Keratinocyte (primary cell): ENCODE measurements at regions not wholly inside any gene's neighbourhood (a gene's known extent, or its start where the extent isn't known, plus 50 kb on each side); places are given as distances from the start of the nearest gene placed in this dataset.

ENCODE experiments used
- DNase-seq: peaks from one replicate; pipeline ENCODE4 v3.0.0-alpha.2; 2011; ENCODE audit warnings: low read depth, missing footprints, low spot score
- FAIRE-seq: peaks from 2 replicates; lab custom pipeline; 2011; peaks lifted over from hg19 to GRCh38; lab: Jason Lieb, UNC
- H2AFZ ChIP-seq: 2 replicates; pipeline ENCODE4 v1.6.0; 2012; ENCODE audit warnings: low read length, control low read depth, inconsistent platforms; ENCODE audit not compliant: control insufficient read depth
- H3K27ac ChIP-seq: 2 replicates; pipeline ENCODE4 v1.5.1; 2011; ENCODE audit warnings: low read length; ENCODE audit not compliant: control insufficient read depth, insufficient read depth
- H3K27me3 ChIP-seq: 3 replicates; pipeline ENCODE4 v1.6.0; 2011; ENCODE audit warnings: low read length; ENCODE audit not compliant: control insufficient read depth, insufficient read depth; ENCODE audit errors: extremely low read depth
- H3K36me3 ChIP-seq, 2 experiments: 2 replicates in 1 of 2; 3 replicates in 1 of 2; pipeline ENCODE4 v1.5.1; 2011; ENCODE audit warnings: low read length in 2 of 2, mild to moderate bottlenecking in 1 of 2; ENCODE audit not compliant: control insufficient read depth in 2 of 2, insufficient read depth in 2 of 2; ENCODE audit errors: extremely low read depth in 1 of 2
- H3K4me1 ChIP-seq: 3 replicates; pipeline ENCODE4 v1.5.1; 2011; ENCODE audit warnings: low read length; ENCODE audit not compliant: control insufficient read depth, insufficient read depth; ENCODE audit errors: extremely low read depth
- H3K4me2 ChIP-seq: 3 replicates; pipeline ENCODE4 v1.6.0; 2011; ENCODE audit warnings: low read depth, low read length; ENCODE audit not compliant: control insufficient read depth, insufficient read depth; ENCODE audit errors: extremely low read depth
- H3K4me3 ChIP-seq, 3 experiments: fragments of 200-600 bp in 1 of 3; sonication (generic) in 1 of 3; 2 replicates in 2 of 3; 3 replicates in 1 of 3; pipeline ENCODE4 v1.5.1; 2011 to 2016; ENCODE audit warnings: low read length in 3 of 3, mild to moderate bottlenecking in 3 of 3, control low read depth in 2 of 3, inconsistent platforms in 1 of 3, low read depth in 1 of 3, mixed read lengths in 1 of 3, mixed run types in 1 of 3, moderate library complexity in 1 of 3; ENCODE audit not compliant: control insufficient read depth in 2 of 3, insufficient read depth in 2 of 3; ENCODE audit errors: extremely low read depth in 1 of 3
- H3K79me2 ChIP-seq: 2 replicates; pipeline ENCODE4 v1.6.0; 2012; ENCODE audit warnings: low read length; ENCODE audit not compliant: control insufficient read depth, insufficient read depth
- H3K9ac ChIP-seq: 3 replicates; pipeline ENCODE4 v1.6.0; 2011; ENCODE audit warnings: low read length; ENCODE audit not compliant: control insufficient read depth, insufficient read depth; ENCODE audit errors: extremely low read depth
- H3K9me1 ChIP-seq: 3 replicates; pipeline ENCODE4 v1.6.0; 2011; ENCODE audit warnings: low read length; ENCODE audit not compliant: control insufficient read depth, insufficient read depth; ENCODE audit errors: extremely low read depth
- H3K9me3 ChIP-seq: 2 replicates; pipeline ENCODE4 v1.5.1; 2012; ENCODE audit warnings: low read depth, low read length; ENCODE audit not compliant: control insufficient read depth
- H4K20me1 ChIP-seq: 3 replicates; pipeline ENCODE4 v1.6.0; 2011; ENCODE audit warnings: low read length; ENCODE audit not compliant: control insufficient read depth, insufficient read depth; ENCODE audit errors: extremely low read depth
- CTCF ChIP-seq, 3 experiments: IDR thresholded peaks in 1 of 3; conservative IDR thresholded peaks in 1 of 3; optimal IDR thresholded peaks in 1 of 3; 2 replicates in 2 of 3; 3 replicates in 1 of 3; pipeline versions ENCODE3 to v1.5.1; 2011; ENCODE audit warnings: low read length in 3 of 3, mild to moderate bottlenecking in 3 of 3, moderate library complexity in 2 of 3, control low read depth in 1 of 3, inconsistent platforms in 1 of 3; ENCODE audit not compliant: insufficient read depth in 2 of 3; ENCODE audit errors: extremely low read depth in 1 of 3
- EZH2 ChIP-seq: IDR thresholded peaks from one replicate; pipeline ENCODE4 v1.6.1; 2012; ENCODE audit warnings: inconsistent platforms, mild to moderate bottlenecking, low read length, moderate library complexity
- dilution Hi-C: fragments of 300-500 bp; cut with MboI; formaldehyde crosslinking; loops from one replicate; pipeline ENCODE4 v1.7.0; 2020; ENCODE audit warnings: low sequenced_read_pairs; ENCODE audit not compliant: extremely low pct_ligation_motif_present

- H4K20me1 ChIP-seq, result no peaks in the 10 kb centered on the region
- no peaks in the 10 kb centered on the region for H3K9me3 ChIP-seq
- no peaks in the 10 kb centered on the region for H3K4me1 ChIP-seq
- no peaks in the 10 kb centered on the region for H3K36me3 ChIP-seq
- H2AFZ ChIP-seq, result no peak overlapping the region
- H3K4me3 ChIP-seq, result no peak overlapping the region
- DNase-seq (no peak), FAIRE-seq (no peak)
- no peak overlapping the region for H3K4me2 ChIP-seq
- no peak overlapping the region for H3K9ac ChIP-seq
- TF ChIP-seq EZH2 (no peak), CTCF (optimal IDR thresholded peaks at IDR 0.05 in 1 of 3, IDR thresholded peaks at IDR 0.05 in 1 of 3, conservative IDR thresholded peaks at IDR 0.05 in 1 of 3; ENCODE audit: extremely low read depth in 1 of 3, insufficient read depth in 2 of 3, low read length in 3 of 3) (no peak)
- H3K9me1 ChIP-seq, result no peaks in the 10 kb centered on the region
- H3K27ac ChIP-seq, result no peak overlapping the region
- H3K27me3 ChIP-seq, result no peaks in the 10 kb centered on the region
- no peaks in the 10 kb centered on the region for H3K79me2 ChIP-seq
- dilution Hi-C loops, result no loop called here
These were observed 198.7 kb upstream of the MYLIP start for GRCh38 chr6:15930207-15930606.

GRCh38 chr6:15929685-15930084 is 199.2 kb upstream of the MYLIP start:
- Histone ChIP-seq H3K27ac (no peak overlapping the region), H3K36me3 (no peaks in the 10 kb centered on the region), H3K9ac (no peak overlapping the region), H2AFZ (no peak overlapping the region), H3K4me2 (no peak overlapping the region), H3K9me3 (no peaks in the 10 kb centered on the region), H4K20me1 (no peaks in the 10 kb centered on the region), H3K27me3 (no peaks in the 10 kb centered on the region), H3K4me3 (no peak overlapping the region), H3K4me1 (no peaks in the 10 kb centered on the region), H3K79me2 (no peaks in the 10 kb centered on the region), H3K9me1 (no peaks in the 10 kb centered on the region)
- DNase-seq (no peak), FAIRE-seq (no peak)
- TF ChIP-seq EZH2, result no peak
- no peak for TF ChIP-seq CTCF (optimal IDR thresholded peaks at IDR 0.05 in 1 of 3, IDR thresholded peaks at IDR 0.05 in 1 of 3, conservative IDR thresholded peaks at IDR 0.05 in 1 of 3; ENCODE audit: extremely low read depth in 1 of 3, insufficient read depth in 2 of 3, low read length in 3 of 3)
- dilution Hi-C loops, result no loop called here
